DOHH2 (cell line): ENCODE measurements at regions not wholly inside any gene's neighbourhood (a gene's known extent, or its start where the extent isn't known, plus 50 kb on each side); places are given as distances from the start of the nearest gene placed in this dataset.

Source experiments
- H3F3A ChIP-seq: fragments of 200-600 bp; sonication (generic), shearing (Covaris generic); 2 replicates; pipeline ENCODE4 v1.6.0; 2016; ENCODE audit warnings: antibody characterized with exemption, mild to moderate bottlenecking; ENCODE audit not compliant: control insufficient read depth, insufficient read depth
- H3K27ac ChIP-seq: fragments of 200-600 bp; sonication (generic); 2 replicates; pipeline ENCODE4 v1.5.1; 2014; ENCODE audit warnings: low read depth, mild to moderate bottlenecking, low read length, moderate library complexity
- H3K27me3 ChIP-seq: fragments of 200-600 bp; sonication (generic); 2 replicates; pipeline ENCODE4 v1.6.1; 2014; ENCODE audit warnings: mild to moderate bottlenecking, low read length, mixed read lengths; ENCODE audit not compliant: control insufficient read depth
- H3K36me3 ChIP-seq: fragments of 200-600 bp; sonication (generic); 2 replicates; pipeline ENCODE4 v1.6.1; 2014; ENCODE audit warnings: mild to moderate bottlenecking, low read length, moderate library complexity, mixed read lengths; ENCODE audit not compliant: control insufficient read depth
- H3K4me1 ChIP-seq: fragments of 200-600 bp; sonication (generic); 2 replicates; pipeline ENCODE4 v1.6.1; 2014; ENCODE audit warnings: mild to moderate bottlenecking, low read length, mixed read lengths; ENCODE audit not compliant: control insufficient read depth
- H3K4me2 ChIP-seq: fragments of 200-600 bp; sonication (generic); 2 replicates; pipeline ENCODE4 v1.6.0; 2014; ENCODE audit warnings: mild to moderate bottlenecking, low read length, moderate library complexity
- H3K4me3 ChIP-seq: fragments of 200-600 bp; sonication (generic); 2 replicates; pipeline ENCODE4 v1.5.1; 2014; ENCODE audit warnings: mild to moderate bottlenecking, low read length, mixed read lengths
- H3K79me2 ChIP-seq: fragments of 200-600 bp; sonication (generic); 2 replicates; pipeline ENCODE4 v1.6.1; 2014; ENCODE audit warnings: mild to moderate bottlenecking, low read length, mixed read lengths; ENCODE audit not compliant: control insufficient read depth
- H3K9me2 ChIP-seq: fragments of 200-600 bp; sonication (generic); replicated peaks from 2 replicates; pipeline ENCODE4 v1.6.1; 2014; ENCODE audit warnings: mild to moderate bottlenecking, low read length, mixed read lengths; ENCODE audit not compliant: control insufficient read depth
- H3K9me3 ChIP-seq: fragments of 200-600 bp; sonication (generic); 2 replicates; pipeline ENCODE4 v1.6.1; 2014; ENCODE audit warnings: antibody characterized with exemption, low read length, mixed read lengths; ENCODE audit not compliant: control insufficient read depth, insufficient read depth
- H4K20me1 ChIP-seq: fragments of 200-600 bp; sonication (generic); 2 replicates; pipeline ENCODE4 v1.6.0; 2014; ENCODE audit warnings: low read depth, mild to moderate bottlenecking, antibody characterized with exemption, low read length, moderate library complexity; ENCODE audit not compliant: control insufficient read depth, insufficient read depth
- CTCF ChIP-seq: fragments of 200-600 bp; sonication (generic); IDR thresholded peaks from one replicate; pipeline ENCODE4 v1.5.1; 2014; ENCODE audit warnings: antibody characterized with exemption, mild to moderate bottlenecking, low read depth, low read length; ENCODE audit not compliant: poor library complexity, severe bottlenecking
- EZH2phosphoT487 ChIP-seq: fragments of 200-600 bp; sonication (generic); IDR thresholded peaks from 2 replicates; pipeline ENCODE4 v1.6.1; 2017; ENCODE audit warnings: borderline replicate concordance, mild to moderate bottlenecking, antibody characterized with exemption, low read length, moderate library complexity, mixed read lengths

- Histone ChIP-seq H3K4me1 (no peaks in the 10 kb centered on the region), H3K4me3 (no peak overlapping the region), H3F3A (no peaks in the 10 kb centered on the region), H4K20me1 (no peaks in the 10 kb centered on the region), H3K9me3 (no peaks in the 10 kb centered on the region), H3K36me3 (no peaks in the 10 kb centered on the region), H3K4me2 (no peak overlapping the region), H3K9me2 (no peaks in the 10 kb centered on the region), H3K27ac (no peak overlapping the region), H3K27me3 (peaks cover 11% of the 10 kb centered on the region; the same call in 1 of the 2 replicates), H3K79me2 (no peaks in the 10 kb centered on the region)
- no peak for TF ChIP-seq EZH2phosphoT487
- no peak for TF ChIP-seq CTCF
Observed at GRCh38 chr11:20293531-20293930, 70.0 kb upstream of the HTATIP2 start.

DNA sequence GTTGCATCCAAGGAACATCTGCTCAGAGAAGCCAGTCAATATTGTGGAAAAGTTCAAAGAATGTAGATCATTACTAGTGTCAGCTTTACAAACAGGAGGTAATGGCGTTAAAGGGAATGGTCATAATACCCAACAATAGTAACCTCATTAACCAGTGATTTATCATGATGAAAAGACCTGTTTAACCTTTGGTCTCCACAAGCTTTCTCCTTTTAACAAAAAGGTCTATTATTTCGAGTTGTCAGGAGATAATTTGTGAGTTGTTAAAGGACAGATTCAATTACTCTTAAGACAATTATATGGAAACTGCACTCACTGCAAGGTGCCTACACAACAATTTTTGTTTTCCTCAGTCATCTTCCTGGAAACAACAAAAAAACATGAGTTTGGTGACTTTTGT lies 73.8 kb upstream of the HTATIP2 start:
- Histone ChIP-seq H3K9me2 (no peaks in the 10 kb centered on the region), H3K4me2 (no peak overlapping the region), H3K27ac (no peak overlapping the region), H3K9me3 (no peaks in the 10 kb centered on the region), H3K27me3 (peaks cover 11% of the 10 kb centered on the region; the same call in 1 of the 2 replicates), H4K20me1 (no peaks in the 10 kb centered on the region), H3K4me3 (no peak overlapping the region), H3K4me1 (no peaks in the 10 kb centered on the region), H3K36me3 (no peaks in the 10 kb centered on the region), H3F3A (no peaks in the 10 kb centered on the region), H3K79me2 (no peaks in the 10 kb centered on the region)
- TF ChIP-seq EZH2phosphoT487 (no peak), CTCF (no peak)

DNA sequence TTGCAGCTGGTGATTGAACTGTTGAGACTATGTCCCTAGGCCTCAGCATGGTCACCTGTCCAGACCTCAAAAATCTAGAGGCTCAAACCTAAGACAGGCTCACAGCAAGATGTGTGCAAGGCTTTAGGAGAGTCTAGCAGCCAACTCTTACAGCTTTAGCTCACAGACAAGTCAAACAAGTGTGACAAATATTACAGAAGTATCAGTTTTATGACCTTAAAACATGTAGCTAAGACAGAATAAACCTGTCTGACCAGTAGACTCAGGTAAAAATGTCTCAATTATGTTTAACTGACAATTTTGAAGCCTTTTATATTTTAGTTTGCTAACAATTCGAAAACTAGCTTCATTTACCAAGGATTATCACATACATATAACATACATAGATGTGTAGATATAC lies 80.0 kb upstream of the HTATIP2 start:
- no peaks in the 10 kb centered on the region for H3K9me3 ChIP-seq
- H3K9me2 ChIP-seq: no peaks in the 10 kb centered on the region
- TF ChIP-seq CTCF (no peak), EZH2phosphoT487 (no peak)
- H3K36me3 ChIP-seq: no peaks in the 10 kb centered on the region
- H3K4me3 ChIP-seq: no peak overlapping the region
- no peaks in the 10 kb centered on the region for H3F3A ChIP-seq
- H3K4me1 ChIP-seq: no peaks in the 10 kb centered on the region
- no peak overlapping the region for H3K4me2 ChIP-seq
- no peaks in the 10 kb centered on the region for H4K20me1 ChIP-seq
- H3K79me2 ChIP-seq: no peaks in the 10 kb centered on the region
- H3K27me3 ChIP-seq: peaks cover 12% of the 10 kb centered on the region
- H3K27ac ChIP-seq: no peak overlapping the region

DNA sequence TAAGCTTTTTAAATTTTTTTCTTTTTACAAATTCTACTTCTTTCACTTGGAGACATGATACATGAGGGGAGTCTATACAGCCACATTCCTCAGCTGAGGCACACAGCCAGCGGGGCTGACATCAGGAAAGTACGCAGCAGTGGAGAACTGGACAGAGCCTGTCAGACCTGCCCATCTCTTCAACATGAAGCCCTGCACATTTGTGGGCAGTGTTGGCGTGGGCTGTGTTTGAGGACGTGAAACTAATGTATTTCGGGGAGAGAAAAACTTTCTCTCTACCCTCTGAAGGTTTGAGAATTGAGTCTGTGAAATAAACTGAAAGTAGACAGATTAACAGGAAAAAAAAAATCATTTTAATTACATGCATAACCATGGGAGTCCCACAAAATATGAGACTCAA lies 84.8 kb upstream of the HTATIP2 start:
- H3K27ac ChIP-seq: no peak overlapping the region
- no peaks in the 10 kb centered on the region for H3K4me1 ChIP-seq
- no peaks in the 10 kb centered on the region for H3K9me3 ChIP-seq
- H3K4me2 ChIP-seq: no peak overlapping the region
- no peak for TF ChIP-seq CTCF
- no peak for TF ChIP-seq EZH2phosphoT487
- no peaks in the 10 kb centered on the region for H4K20me1 ChIP-seq
- no peaks in the 10 kb centered on the region for H3K79me2 ChIP-seq
- H3K9me2 ChIP-seq: no peaks in the 10 kb centered on the region
- peaks cover 20% of the 10 kb centered on the region for H3K27me3 ChIP-seq
- H3K36me3 ChIP-seq: no peaks in the 10 kb centered on the region
- H3K4me3 ChIP-seq: no peak overlapping the region
- no peaks in the 10 kb centered on the region for H3F3A ChIP-seq
